UCSD-AML1 (cell line): ENCODE measurements at regions not wholly inside any gene's neighbourhood (a gene's known extent, or its start where the extent isn't known, plus 50 kb on each side); places are given as distances from the start of the nearest gene placed in this dataset.
A peak's percentile ranks its signal among the peaks of the same experiment; 100 is the strongest.

ENCODE experiments used
- DNase-seq: peaks from one replicate; lab custom pipeline; 2025; ENCODE audit not compliant: unreplicated experiment; lab: John Stamatoyannopoulos, UW

DNA sequence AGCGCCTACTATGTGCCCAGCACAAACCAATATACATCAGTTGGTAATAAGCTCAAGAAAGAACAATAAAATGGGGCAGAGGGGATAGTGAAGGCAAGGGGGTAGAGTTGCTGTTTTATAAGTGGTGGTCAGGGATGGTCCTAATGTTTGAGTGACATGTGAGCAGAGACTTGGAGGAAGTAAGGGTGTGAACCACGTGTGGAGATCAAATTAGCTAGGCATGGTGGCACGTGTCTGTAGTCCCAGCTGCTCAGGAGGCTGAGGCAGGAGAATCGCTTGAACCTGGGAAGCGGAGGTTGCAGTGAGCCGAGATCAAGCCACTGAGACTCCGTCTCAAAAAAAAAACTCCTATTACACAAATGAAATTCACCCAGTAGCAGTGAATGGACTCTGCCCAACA, 56.5 kb downstream of the IRX6 start:
- no peak for DNase-seq

GRCh38 chr16:55384288-55385247, 60.6 kb downstream of the IRX6 start:
- DNase-seq = no peak

- no peak for DNase-seq
Observed at GRCh38 chr16:55385359-55385758, 61.4 kb downstream of the IRX6 start.

- no peak for DNase-seq
Observed at GRCh38 chr16:55386534-55387296, 62.7 kb downstream of the IRX6 start.

DNA sequence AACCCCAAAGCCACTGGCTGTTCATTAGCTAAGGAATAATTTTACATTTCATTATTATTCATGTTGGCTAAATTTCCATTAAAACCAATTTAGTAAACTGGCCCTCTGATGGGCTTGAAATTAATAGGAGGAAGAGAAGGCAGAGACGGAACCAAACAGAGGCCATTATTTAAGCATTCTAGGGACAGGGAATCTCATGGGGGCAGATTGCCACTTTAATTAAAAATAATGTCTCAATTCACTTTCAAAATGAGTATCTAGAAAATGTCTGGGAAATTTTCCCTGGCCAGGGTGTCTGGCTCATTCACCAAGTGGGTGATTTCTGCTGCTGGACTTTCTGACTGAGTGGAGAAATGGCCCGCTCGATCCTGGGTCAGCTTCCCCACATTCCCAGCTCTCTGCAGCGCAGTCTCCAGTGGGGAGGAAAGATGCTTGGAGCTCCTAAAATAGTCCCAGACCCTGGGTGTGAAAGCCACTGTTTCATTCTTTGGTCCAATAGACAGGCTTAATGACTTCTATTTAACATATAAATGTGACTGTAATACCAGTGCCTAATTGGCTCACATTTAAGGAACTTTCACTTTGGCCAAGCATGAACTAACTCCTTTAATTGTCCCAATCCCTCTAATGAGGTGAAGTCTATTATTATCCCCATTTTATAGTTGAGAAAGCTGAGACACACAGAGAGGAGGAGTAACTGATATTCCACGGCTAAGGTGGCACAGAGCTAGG, 64.3 kb downstream of the IRX6 start:
- DNase-seq = no peak

GRCh38 chr16:55389426-55390073, 65.5 kb downstream of the IRX6 start:
- DNase-seq = no peak

- no peak for DNase-seq
Observed at GRCh38 chr16:55390630-55391237, 66.7 kb downstream of the IRX6 start.

DNA sequence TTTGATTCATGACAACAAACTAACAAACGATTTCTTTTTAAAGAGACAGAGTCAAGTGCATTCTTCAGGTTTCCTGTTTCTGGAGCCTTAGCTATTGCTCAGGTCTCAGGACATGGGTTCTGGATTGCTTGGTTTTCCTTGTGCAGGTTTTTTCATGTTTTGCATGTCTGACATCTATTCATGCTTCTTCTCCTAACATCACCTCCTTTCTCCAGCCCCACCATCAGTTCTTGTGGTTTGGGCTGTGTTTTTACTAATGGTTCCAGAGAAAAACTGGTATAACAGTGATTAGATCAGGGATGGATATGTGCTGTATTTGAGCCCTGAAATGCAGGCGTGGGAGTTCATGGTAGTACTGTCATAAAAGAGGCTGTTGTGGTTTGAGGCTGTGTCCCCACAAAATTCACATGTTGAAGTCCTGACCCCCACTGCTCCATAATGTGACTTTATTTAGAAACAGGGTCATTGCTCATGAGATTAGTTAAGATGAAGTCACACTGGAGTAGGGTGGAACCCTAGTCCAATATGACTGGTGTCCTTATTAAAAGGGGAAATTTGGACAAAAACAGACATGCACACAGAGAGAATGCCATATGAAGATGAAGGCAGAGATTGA, 67.9 kb downstream of the IRX6 start:
- no peak for DNase-seq

DNA sequence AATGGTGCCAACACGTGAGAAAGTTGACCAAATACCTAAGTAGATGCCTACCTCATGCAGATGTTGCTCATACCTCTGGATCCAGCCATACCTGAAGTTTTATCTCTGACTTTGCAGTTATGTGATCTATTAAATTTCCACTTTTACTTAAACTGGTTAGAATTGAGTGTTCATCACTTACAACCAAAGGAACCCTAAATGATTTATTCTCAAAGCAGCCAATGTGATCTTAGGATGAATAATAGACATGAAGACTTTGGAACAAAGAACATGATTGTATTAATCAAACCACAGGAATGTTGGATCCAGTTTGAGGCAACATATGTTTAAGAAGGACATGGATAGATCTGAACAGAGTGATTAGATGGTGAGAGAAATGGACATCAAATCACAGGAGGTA, 68.7 kb downstream of the IRX6 start:
- no peak for DNase-seq

- no peak for DNase-seq
Observed at GRCh38 chr16:55393991-55394390, 70.0 kb downstream of the IRX6 start.

DNA sequence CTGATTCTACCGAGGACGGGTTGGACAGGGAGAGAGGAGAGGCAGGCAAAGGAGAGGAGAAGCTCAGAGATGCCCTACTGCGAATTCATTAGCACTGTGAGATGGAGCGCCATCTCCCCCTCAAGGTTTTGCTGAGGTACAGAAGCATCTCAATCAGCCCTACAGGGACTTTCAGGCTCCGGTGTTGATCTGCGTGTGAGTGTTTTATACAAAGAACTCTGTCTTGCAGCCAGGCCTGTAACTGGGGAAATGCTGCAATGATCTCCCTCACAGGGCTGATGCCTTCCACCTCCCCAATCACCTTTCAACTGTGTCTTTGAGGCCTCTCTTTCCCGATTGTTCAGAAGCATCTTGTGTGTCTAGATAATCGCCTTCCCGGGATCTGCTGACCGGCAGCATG, 74.8 kb downstream of the IRX6 start:
- no peak for DNase-seq

DNA sequence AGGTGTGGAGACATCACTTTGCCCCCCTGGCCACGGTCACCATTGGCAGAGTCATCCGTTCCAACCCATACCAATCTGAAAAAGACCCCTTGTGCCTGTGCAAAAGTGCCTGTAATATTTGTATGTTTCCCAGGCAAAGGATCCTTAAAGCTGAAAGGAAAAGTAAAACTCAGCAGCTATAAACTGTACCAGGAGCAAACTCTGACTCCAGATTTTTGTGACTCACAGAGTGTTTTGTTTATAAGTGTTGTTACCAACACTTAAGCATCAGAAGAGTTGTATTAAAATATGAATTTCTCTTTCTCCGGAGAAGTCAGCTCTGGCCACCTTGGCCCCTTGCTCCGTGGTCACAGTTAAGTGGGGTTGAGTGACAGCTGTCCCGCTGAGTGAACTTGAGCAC, 75.9 kb downstream of the IRX6 start:
- DNase-seq = no peak

DNA sequence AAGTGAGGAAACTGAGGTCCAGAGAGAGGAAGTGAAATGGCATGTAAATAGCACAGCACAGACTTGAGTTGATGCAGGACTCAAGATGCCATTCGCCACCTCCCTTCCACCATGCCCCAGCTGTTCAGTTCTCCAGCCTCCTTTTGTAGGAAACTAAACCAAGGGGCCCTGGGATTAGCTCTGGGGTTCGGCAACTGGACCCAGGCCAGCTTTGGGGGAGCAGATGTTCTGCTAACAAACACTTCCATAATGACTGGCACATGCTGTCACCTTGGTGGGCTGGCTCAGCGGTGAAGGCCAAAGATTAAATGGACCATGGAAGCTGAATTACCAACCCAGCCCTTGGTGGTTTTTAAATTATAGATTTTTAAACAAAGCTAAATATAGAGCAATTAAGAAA, 77.0 kb downstream of the IRX6 start:
- DNase-seq = no peak

- DNase-seq = no peak
Observed at GRCh38 chr16:55403464-55403863, 75.5 kb upstream of the MMP2 start.

GRCh38 chr16:55406651-55407050, 72.3 kb upstream of the MMP2 start:
- DNase-seq = no peak

DNA sequence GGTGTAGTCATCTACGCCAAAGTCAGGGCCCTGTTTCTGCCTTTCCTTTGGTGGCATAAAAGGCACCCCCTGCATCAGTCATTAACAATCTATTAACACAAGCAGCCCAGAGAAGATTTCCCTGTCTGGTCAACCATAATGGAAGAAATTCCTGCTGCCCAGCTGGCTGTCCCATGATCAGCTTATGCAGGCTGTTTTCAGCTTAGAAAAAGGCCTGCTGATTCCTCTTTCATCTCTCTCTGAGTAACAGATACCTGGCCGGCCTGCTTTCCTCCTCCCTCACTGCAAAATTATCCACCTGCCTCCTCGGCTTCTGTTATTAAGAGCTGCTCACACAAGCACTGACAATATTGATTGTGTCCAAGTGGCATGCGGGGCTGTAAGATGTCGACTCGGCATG, 70.3 kb upstream of the MMP2 start:
- DNase-seq = no peak

DNA sequence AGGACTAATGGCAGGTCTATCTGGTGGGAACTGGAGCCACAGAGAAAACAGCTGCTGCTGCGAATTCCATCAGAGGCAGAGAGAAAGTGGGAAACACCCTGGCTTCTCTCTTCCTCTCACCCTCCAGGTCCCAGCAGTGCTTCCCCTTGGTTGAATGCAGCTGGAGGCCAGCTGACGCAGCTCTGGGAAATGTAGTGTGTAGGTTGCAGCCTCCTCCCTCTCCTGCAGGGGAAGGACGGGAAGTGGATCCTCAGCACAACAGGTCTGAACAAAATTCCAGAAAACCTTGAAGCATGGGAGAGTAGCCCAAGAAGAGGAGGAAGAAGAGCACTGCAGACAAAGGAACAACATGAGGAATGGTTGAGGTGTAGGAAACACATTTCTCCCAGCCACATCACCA, 67.8 kb upstream of the MMP2 start:
- DNase-seq = no peak

GRCh38 chr16:55418586-55418985, 60.4 kb upstream of the MMP2 start:
- no peak for DNase-seq

GRCh38 chr16:55421226-55421625, 57.8 kb upstream of the MMP2 start:
- DNase-seq = peak; percentile 39

DNA sequence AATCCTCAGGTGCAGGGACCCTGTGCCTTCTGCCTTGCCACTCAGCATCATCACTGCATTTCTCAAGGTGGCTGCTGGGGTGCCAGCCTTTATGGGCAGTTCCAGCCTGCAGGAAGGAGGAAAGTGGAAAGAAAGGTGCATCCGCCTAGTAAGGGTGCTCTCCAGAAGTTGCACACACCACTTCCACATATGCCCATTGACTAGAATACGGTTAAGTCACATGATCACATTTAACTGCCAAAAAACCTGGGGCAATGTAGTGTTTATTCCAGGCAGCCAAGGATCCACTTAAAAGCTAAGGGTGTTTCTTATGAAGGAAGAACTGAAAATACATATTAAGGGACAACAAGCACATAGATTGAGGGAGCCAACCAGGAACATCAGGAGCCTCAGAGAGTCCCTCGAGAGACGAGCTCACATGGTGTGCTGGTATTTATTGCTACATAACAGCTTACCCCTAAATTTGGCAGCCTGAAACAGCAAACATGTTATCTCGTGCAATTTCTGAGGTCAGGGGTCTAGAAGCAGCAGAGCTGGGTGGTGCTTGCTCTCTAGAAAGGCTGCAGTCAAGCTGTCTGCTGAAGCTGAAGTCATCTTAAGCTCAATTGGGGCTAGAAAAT, 52.0 kb upstream of the MMP2 start:
- no peak for DNase-seq
